SK-N-SH (cell line): ENCODE measurements at regions not wholly inside any gene's neighbourhood (a gene's known extent, or its start where the extent isn't known, plus 50 kb on each side); places are given as distances from the start of the nearest gene placed in this dataset.

Source experiments
- CTCF ChIA-PET: fragments of 300-600, 350-600 bp; formaldehyde crosslinking; extraction: SDS; loops from one replicate; lab custom pipeline; 2021; lab: Yijun Ruan, JAX
- POLR2A ChIA-PET: fragments of 350-600 bp; sonication (Branson Sonifier 250); formaldehyde crosslinking; extraction: SDS; loops from one replicate; lab custom pipeline; 2020; ENCODE audit warnings: antibody characterized with exemption, inconsistent platforms; lab: Yijun Ruan, JAX
- DNase-seq: peaks from one replicate; pipeline ENCODE4 v3.0.0; 2012
- H2AFZ ChIP-seq: fragments of 200-600 bp; sonication (generic); 2 replicates; pipeline ENCODE4 v1.8.1; 2016; ENCODE audit warnings: antibody characterized with exemption, mild to moderate bottlenecking, low read depth
- H3F3A ChIP-seq: fragments of 200-600 bp; sonication (generic); replicated peaks from 2 replicates; pipeline ENCODE3; 2016; ENCODE audit warnings: antibody characterized with exemption, mild to moderate bottlenecking; ENCODE audit not compliant: insufficient read depth
- H3K27ac ChIP-seq, 2 experiments: fragments of 200-500 bp in 1 of 2; fragments of 200-600 bp in 1 of 2; sonication (Bioruptor generic) in 1 of 2; sonication (generic), shearing (Covaris generic) in 1 of 2; 2 replicates each; pipeline versions ENCODE4 v1.5.1 to v1.6.1; 2014 to 2016; ENCODE audit warnings: low read depth in 2 of 2, inconsistent platforms in 1 of 2, low read length in 1 of 2, mild to moderate bottlenecking in 1 of 2, mixed read lengths in 1 of 2
- H3K27me3 ChIP-seq: fragments of 200-600 bp; sonication (generic), shearing (Covaris generic); 2 replicates; pipeline ENCODE4 v1.6.1; 2016; ENCODE audit warnings: mixed run types; ENCODE audit not compliant: insufficient read depth
- H3K36me3 ChIP-seq, 2 experiments: fragments of 200-500 bp in 1 of 2; fragments of 200-600 bp in 1 of 2; sonication (Bioruptor generic) in 1 of 2; sonication (generic) in 1 of 2; replicated peaks in 1 of 2; 2 replicates each; pipeline versions ENCODE3 to v1.5.1; 2014 to 2016; ENCODE audit warnings: low read length in 1 of 2, mild to moderate bottlenecking in 1 of 2; ENCODE audit not compliant: insufficient read depth in 2 of 2, control insufficient read depth in 1 of 2
- H3K4me1 ChIP-seq, 2 experiments: fragments of 200-500 bp in 1 of 2; fragments of 200-600 bp in 1 of 2; sonication (Bioruptor generic) in 1 of 2; sonication (generic), shearing (Covaris generic) in 1 of 2; 2 replicates each; pipeline versions ENCODE4 v1.5.1 to v1.6.1; 2014 to 2016; ENCODE audit warnings: low read depth in 1 of 2, low read length in 1 of 2, mixed run types in 1 of 2; ENCODE audit not compliant: insufficient read depth in 2 of 2, control insufficient read depth in 1 of 2
- H3K4me2 ChIP-seq: fragments of 200-600 bp; sonication (generic), shearing (Covaris generic); 2 replicates; pipeline ENCODE4 v1.6.1; 2017; ENCODE audit warnings: mixed run types
- H3K4me3 ChIP-seq, 2 experiments: fragments of 200-500 bp in 1 of 2; fragments of 200-600 bp in 1 of 2; sonication (Bioruptor generic) in 1 of 2; sonication (generic), shearing (Covaris generic) in 1 of 2; 2 replicates each; pipeline versions ENCODE4 v1.5.1 to v1.8.1; 2014 to 2016; ENCODE audit warnings: low read depth in 2 of 2, inconsistent platforms in 1 of 2, low read length in 1 of 2, mild to moderate bottlenecking in 1 of 2, mixed read lengths in 1 of 2, moderate library complexity in 1 of 2
- H3K79me2 ChIP-seq: fragments of 200-600 bp; sonication (generic); 2 replicates; pipeline ENCODE4 v1.8.1; 2017; ENCODE audit warnings: mild to moderate bottlenecking; ENCODE audit not compliant: insufficient read depth
- H3K9ac ChIP-seq: fragments of 200-600 bp; sonication (generic); 2 replicates; pipeline ENCODE4 v1.6.1; 2017; ENCODE audit warnings: mixed run types
- H3K9me2 ChIP-seq: fragments of 200-600 bp; sonication (generic); 2 replicates; pipeline ENCODE4 v1.6.1; 2017; ENCODE audit warnings: mixed run types
- H3K9me3 ChIP-seq: fragments of 200-600 bp; sonication (generic); 2 replicates; pipeline ENCODE4 v1.6.1; 2017; ENCODE audit warnings: mixed run types, mild to moderate bottlenecking, moderate library complexity
- H4K20me1 ChIP-seq: fragments of 200-600 bp; sonication (generic); 2 replicates; pipeline ENCODE4 v1.6.1; 2017; ENCODE audit warnings: mild to moderate bottlenecking, mixed run types; ENCODE audit not compliant: insufficient read depth
- EP300 ChIP-seq, 2 experiments: IDR thresholded peaks; 2 replicates each; pipeline versions ENCODE4 v1.4.0 to v1.6.1; 2012; ENCODE audit warnings: borderline replicate concordance in 1 of 2, low read depth in 1 of 2, low read length in 1 of 2
- FOSL2 ChIP-seq: IDR thresholded peaks from 2 replicates; pipeline ENCODE4 v1.4.0; 2012; ENCODE audit warnings: low read depth, mild to moderate bottlenecking, moderate library complexity, borderline replicate concordance
- FOXM1 ChIP-seq: IDR thresholded peaks from 2 replicates; pipeline ENCODE4 v1.4.0; 2012; ENCODE audit warnings: low read depth, mild to moderate bottlenecking
- MXI1 ChIP-seq: IDR thresholded peaks from 2 replicates; pipeline ENCODE4 v1.6.1; 2012; ENCODE audit warnings: mild to moderate bottlenecking, low read depth, low read length, improper control_type of control experiment
- RAD21 ChIP-seq: IDR thresholded peaks from 2 replicates; pipeline ENCODE4 v1.6.1; 2012; ENCODE audit warnings: mild to moderate bottlenecking, low read length
- RCOR1 ChIP-seq: fragments of 150-350 bp; IDR thresholded peaks from 2 replicates; pipeline ENCODE4 v1.6.1; 2017; ENCODE audit warnings: antibody characterized with exemption, low read length
- RXRA ChIP-seq: IDR thresholded peaks from 2 replicates; pipeline ENCODE4 v1.4.0; 2012; ENCODE audit warnings: low read depth, mild to moderate bottlenecking, borderline replicate concordance
- SMC3 ChIP-seq: IDR thresholded peaks from 2 replicates; pipeline ENCODE4 v1.6.1; 2012; ENCODE audit warnings: low read depth, low read length, improper control_type of control experiment
- TAF1 ChIP-seq: IDR thresholded peaks from 2 replicates; pipeline ENCODE4 v1.6.1; 2012; ENCODE audit warnings: low read depth, mild to moderate bottlenecking, low read length, moderate library complexity, borderline replicate concordance
- TCF12 ChIP-seq: IDR thresholded peaks from 2 replicates; pipeline ENCODE4 v1.4.0; 2012
- TEAD4 ChIP-seq: IDR thresholded peaks from 2 replicates; pipeline ENCODE4 v1.4.0; 2012; ENCODE audit warnings: mild to moderate bottlenecking, borderline replicate concordance; ENCODE audit not compliant: insufficient read depth
- YY1 ChIP-seq: IDR thresholded peaks from 2 replicates; pipeline ENCODE4 v1.4.0; 2012; ENCODE audit warnings: low read depth, mild to moderate bottlenecking
- WGBS: methylation state at CpG from one replicate; pipeline ENCODE4 v1.1.6; 2017; ENCODE audit warnings: low lambda C conversion rate; 5-methylcytosine and 5-hydroxymethylcytosine counted together
- TF ChIP-seq, protein P1 (sequence below): fragments of 200-600 bp; sonication (generic); IDR thresholded peaks from 2 replicates; pipeline ENCODE4 v1.6.1; 2017; ENCODE audit warnings: antibody characterized with exemption, mild to moderate bottlenecking, moderate library complexity
- TF ChIP-seq, protein P2 (sequence below): IDR thresholded peaks from 2 replicates; pipeline ENCODE4 v1.6.1; 2012; ENCODE audit warnings: mild to moderate bottlenecking, low read depth, low read length, moderate library complexity
- TF ChIP-seq, protein P3 (sequence below): IDR thresholded peaks from 2 replicates; pipeline ENCODE4; 2012
- TF ChIP-seq, protein P4 (sequence below): IDR thresholded peaks from 2 replicates; pipeline ENCODE4 v1.4.0; 2012; ENCODE audit warnings: low read depth

DNA sequence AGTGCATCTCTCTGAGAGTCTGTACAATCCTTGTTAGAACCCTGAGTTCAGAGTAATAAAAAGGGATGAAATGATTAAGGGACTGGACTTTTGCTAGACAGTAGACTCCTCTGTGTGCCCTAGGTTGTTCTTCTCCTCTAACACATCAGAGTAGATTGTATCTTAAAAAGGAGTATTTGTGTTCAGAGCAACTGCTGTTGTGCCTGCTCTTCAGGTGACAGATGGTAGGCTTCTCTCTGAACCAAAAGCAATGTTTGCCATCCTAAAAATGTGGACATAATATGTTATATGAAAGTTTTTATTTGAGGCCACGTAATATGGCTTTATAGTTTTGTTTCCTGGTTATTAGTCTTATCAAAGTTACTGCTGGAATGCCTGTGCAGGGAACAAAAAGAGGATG is 588.6 kb upstream of the FAT1 start (continued):
- TF ChIP-seq, protein P1, sequence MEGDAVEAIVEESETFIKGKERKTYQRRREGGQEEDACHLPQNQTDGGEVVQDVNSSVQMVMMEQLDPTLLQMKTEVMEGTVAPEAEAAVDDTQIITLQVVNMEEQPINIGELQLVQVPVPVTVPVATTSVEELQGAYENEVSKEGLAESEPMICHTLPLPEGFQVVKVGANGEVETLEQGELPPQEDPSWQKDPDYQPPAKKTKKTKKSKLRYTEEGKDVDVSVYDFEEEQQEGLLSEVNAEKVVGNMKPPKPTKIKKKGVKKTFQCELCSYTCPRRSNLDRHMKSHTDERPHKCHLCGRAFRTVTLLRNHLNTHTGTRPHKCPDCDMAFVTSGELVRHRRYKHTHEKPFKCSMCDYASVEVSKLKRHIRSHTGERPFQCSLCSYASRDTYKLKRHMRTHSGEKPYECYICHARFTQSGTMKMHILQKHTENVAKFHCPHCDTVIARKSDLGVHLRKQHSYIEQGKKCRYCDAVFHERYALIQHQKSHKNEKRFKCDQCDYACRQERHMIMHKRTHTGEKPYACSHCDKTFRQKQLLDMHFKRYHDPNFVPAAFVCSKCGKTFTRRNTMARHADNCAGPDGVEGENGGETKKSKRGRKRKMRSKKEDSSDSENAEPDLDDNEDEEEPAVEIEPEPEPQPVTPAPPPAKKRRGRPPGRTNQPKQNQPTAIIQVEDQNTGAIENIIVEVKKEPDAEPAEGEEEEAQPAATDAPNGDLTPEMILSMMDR: no peak
- TF ChIP-seq, protein P2, sequence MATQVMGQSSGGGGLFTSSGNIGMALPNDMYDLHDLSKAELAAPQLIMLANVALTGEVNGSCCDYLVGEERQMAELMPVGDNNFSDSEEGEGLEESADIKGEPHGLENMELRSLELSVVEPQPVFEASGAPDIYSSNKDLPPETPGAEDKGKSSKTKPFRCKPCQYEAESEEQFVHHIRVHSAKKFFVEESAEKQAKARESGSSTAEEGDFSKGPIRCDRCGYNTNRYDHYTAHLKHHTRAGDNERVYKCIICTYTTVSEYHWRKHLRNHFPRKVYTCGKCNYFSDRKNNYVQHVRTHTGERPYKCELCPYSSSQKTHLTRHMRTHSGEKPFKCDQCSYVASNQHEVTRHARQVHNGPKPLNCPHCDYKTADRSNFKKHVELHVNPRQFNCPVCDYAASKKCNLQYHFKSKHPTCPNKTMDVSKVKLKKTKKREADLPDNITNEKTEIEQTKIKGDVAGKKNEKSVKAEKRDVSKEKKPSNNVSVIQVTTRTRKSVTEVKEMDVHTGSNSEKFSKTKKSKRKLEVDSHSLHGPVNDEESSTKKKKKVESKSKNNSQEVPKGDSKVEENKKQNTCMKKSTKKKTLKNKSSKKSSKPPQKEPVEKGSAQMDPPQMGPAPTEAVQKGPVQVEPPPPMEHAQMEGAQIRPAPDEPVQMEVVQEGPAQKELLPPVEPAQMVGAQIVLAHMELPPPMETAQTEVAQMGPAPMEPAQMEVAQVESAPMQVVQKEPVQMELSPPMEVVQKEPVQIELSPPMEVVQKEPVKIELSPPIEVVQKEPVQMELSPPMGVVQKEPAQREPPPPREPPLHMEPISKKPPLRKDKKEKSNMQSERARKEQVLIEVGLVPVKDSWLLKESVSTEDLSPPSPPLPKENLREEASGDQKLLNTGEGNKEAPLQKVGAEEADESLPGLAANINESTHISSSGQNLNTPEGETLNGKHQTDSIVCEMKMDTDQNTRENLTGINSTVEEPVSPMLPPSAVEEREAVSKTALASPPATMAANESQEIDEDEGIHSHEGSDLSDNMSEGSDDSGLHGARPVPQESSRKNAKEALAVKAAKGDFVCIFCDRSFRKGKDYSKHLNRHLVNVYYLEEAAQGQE: no peak

DNA sequence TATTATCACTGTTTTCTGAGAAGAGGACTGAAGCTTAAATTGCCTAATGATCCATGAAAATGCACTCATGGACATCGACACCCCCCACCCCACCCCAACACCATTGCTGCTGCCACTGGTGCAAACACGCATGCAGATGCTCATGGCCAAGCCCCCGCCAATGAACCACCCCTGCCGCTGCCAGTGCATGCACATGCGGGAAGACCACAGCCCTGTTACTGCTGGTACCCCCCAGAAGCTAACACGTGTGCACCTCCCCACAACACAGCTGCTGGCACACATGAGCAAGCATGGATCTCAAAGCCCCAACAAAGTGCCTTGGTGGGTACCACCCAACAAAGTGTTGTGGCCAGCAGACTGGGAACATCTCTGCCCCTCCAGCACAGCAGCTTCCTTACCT is 594.1 kb upstream of the FAT1 start:
- H3K4me3 ChIP-seq: no peak overlapping the region
- H3K4me2 ChIP-seq: no peak overlapping the region

More for the DNA sequence above, 594.1 kb upstream of the FAT1 start:
- no peak for DNase-seq
- H4K20me1 ChIP-seq: no peaks in the 10 kb centered on the region
- no peaks in the 10 kb centered on the region for H3K36me3 ChIP-seq
- 23% methylated on average over 6 of the region's 6 CpGs for WGBS
- POLR2A ChIA-PET: no interaction called here
- no peaks in the 10 kb centered on the region for H3K9me3 ChIP-seq
- no peak overlapping the region for H3K27ac ChIP-seq
- no peaks in the 10 kb centered on the region for H3K27me3 ChIP-seq
- TF ChIP-seq FOSL2 (no peak), YY1 (no peak), FOXM1 (no peak), MXI1 (no peak), RCOR1 (no peak), TEAD4 (no peak), RXRA (no peak), SMC3 (no peak), EP300 (IDR thresholded peaks at IDR 0.05; ENCODE audit: borderline replicate concordance in 1 of 2, low read depth in 1 of 2, low read length in 1 of 2) (no peak), RAD21 (no peak), TAF1 (no peak), TCF12 (no peak)
- TF ChIP-seq, protein P1: no peak
- TF ChIP-seq, protein P3, sequence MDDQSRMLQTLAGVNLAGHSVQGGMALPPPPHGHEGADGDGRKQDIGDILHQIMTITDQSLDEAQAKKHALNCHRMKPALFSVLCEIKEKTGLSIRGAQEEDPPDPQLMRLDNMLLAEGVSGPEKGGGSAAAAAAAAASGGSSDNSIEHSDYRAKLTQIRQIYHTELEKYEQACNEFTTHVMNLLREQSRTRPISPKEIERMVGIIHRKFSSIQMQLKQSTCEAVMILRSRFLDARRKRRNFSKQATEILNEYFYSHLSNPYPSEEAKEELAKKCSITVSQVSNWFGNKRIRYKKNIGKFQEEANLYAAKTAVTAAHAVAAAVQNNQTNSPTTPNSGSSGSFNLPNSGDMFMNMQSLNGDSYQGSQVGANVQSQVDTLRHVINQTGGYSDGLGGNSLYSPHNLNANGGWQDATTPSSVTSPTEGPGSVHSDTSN: no peak
- TF ChIP-seq, protein P4, sequence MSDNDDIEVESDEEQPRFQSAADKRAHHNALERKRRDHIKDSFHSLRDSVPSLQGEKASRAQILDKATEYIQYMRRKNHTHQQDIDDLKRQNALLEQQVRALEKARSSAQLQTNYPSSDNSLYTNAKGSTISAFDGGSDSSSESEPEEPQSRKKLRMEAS: no peak
- no peaks in the 10 kb centered on the region for H3K79me2 ChIP-seq
- H3F3A ChIP-seq: no peaks in the 10 kb centered on the region
- no peaks in the 10 kb centered on the region for H3K9me2 ChIP-seq
- H3K9ac ChIP-seq: no peak overlapping the region
- H2AFZ ChIP-seq: no peak overlapping the region
- H3K4me1 ChIP-seq: no peaks in the 10 kb centered on the region
- CTCF ChIA-PET: no interaction called here
